Thyroid gland (tissue), 4 donors: ENCODE measurements at regions not wholly inside any gene's neighbourhood (a gene's known extent, or its start where the extent isn't known, plus 50 kb on each side); places are given as distances from the start of the nearest gene placed in this dataset.

Experiments used
- DNase-seq, 2 donors: peaks; one replicate each; pipeline ENCODE4 v3.0.0-alpha.2; 2019
- H3K27ac ChIP-seq, 3 donors: fragments of 200-600 bp; sonication (generic); 1 replicate in 2 of 3; 2 replicates in 1 of 3; pipeline ENCODE4 v1.5.1; 2016 to 2019; ENCODE audit warnings: mild to moderate bottlenecking in 1 of 3, moderate library complexity in 1 of 3
- H3K27me3 ChIP-seq: fragments of 200-600 bp; sonication (generic); one replicate; pipeline ENCODE4 v1.5.1; 2019
- H3K36me3 ChIP-seq, 2 donors: fragments of 200-600 bp; sonication (generic); one replicate each; pipeline ENCODE4 v1.5.1; 2016 to 2019
- H3K4me1 ChIP-seq, 2 donors: fragments of 200-600 bp; sonication (generic); one replicate each; pipeline ENCODE4 v1.5.1; 2017 to 2019
- H3K4me3 ChIP-seq, 3 donors: fragments of 200-600 bp; sonication (generic); replicated peaks in 1 of 3; 1 replicate in 2 of 3; 2 replicates in 1 of 3; pipeline ENCODE4 v1.5.1; 2016; ENCODE audit warnings: mild to moderate bottlenecking in 1 of 3
- H3K9me3 ChIP-seq: fragments of 200-600 bp; sonication (generic); one replicate; pipeline ENCODE4 v1.5.1; 2017
- CTCF ChIP-seq, 6 experiments: fragments of 200-600 bp in 3 of 6; fragments of 450-650 bp in 3 of 6; sonication (generic) in 3 of 6; IDR thresholded peaks; one replicate each; pipeline ENCODE4 v1.5.1; 2016 to 2019; ENCODE audit warnings: antibody characterized with exemption in 6 of 6, mild to moderate bottlenecking in 2 of 6, inconsistent platforms in 1 of 6, moderate library complexity in 1 of 6
- POLR2A ChIP-seq, 2 donors: fragments of 450-650 bp; IDR thresholded peaks; one replicate each; pipeline ENCODE4 v1.6.1; 2017; ENCODE audit warnings: antibody characterized with exemption in 2 of 2, mild to moderate bottlenecking in 2 of 2, moderate library complexity in 1 of 2
- WGBS, 2 donors: methylation state at CpG; one replicate each; pipeline ENCODE4 v1.1.5; 2017; 5-methylcytosine and 5-hydroxymethylcytosine counted together
- intact Hi-C: fragments of 100-400 bp; cut with DNase I; formaldehyde crosslinking; loops from one replicate; pipeline ENCODE4 v1.15.1; 2023

DNA sequence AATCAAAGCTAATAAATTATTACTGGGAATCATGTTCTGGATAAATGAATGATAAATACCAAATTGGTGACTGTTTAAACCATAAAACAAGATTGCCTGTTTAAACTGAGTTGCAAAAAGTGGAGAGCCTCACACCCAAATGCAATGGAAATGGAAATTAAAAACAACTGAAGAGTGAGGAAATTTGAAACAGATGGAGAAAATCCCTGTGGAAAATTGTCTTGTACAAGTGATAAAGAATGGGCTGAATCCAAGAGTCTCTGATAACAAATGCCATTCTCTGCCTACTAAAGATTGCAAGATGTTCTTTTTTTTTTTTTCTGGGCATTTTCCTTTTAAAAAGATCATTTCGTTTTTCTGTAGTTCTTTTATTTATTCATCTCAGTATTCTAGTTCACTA is 426.3 kb downstream of the NLGN4X start:
- Histone ChIP-seq H3K4me1 (no peaks in the 10 kb centered on the region), H3K27ac (no peak overlapping the region), H3K36me3 (no peaks in the 10 kb centered on the region), H3K4me3 (no peak overlapping the region), H3K9me3 (no peaks in the 10 kb centered on the region), H3K27me3 (no peaks in the 10 kb centered on the region)
- no peak for DNase-seq
- TF ChIP-seq CTCF (IDR thresholded peaks at IDR 0.05) (no peak), POLR2A (IDR thresholded peaks at IDR 0.05) (no peak)
- WGBS, 2 donors = 43 to 62% methylated on average over 1 of the region's 1 CpG
- intact Hi-C loops = no loop called here

- Histone ChIP-seq H3K4me3 (no peak overlapping the region), H3K36me3 (no peaks in the 10 kb centered on the region), H3K4me1 (no peaks in the 10 kb centered on the region), H3K27me3 (no peaks in the 10 kb centered on the region), H3K9me3 (no peaks in the 10 kb centered on the region), H3K27ac (no peak overlapping the region)
- 88 to 96% methylated on average over 4 of the region's 4 CpGs for WGBS, 2 donors
- no peak for DNase-seq
- no peak for TF ChIP-seq CTCF (IDR thresholded peaks at IDR 0.05)
- intact Hi-C loops = no loop called here
These were observed 436.9 kb downstream of the NLGN4X start for GRCh38 chrX:5791721-5792120.

DNA sequence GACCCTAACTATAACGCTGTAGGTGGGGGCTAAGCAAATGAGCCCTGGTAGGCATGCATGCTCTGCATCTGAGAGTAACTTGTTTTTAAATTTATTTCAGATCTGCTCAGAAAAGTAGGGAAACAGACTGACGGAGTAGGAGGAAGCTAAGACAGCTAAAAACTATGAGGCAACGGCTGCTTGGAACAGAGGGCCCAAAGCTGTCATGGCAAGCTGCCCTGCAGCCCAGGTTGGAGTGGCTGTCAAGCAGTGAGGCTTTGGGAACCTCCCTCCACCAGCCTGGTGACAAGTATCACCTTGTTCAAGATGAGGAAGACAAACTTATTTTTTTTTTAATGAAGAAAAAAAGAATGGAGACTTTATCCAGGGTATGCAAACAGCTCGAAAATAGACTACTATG is 439.8 kb downstream of the NLGN4X start:
- TF ChIP-seq POLR2A (IDR thresholded peaks at IDR 0.05) (no peak), CTCF (IDR thresholded peaks at IDR 0.05) (no peak)
- 51 to 56% methylated on average over 4 of the region's 4 CpGs for WGBS, 2 donors
- Histone ChIP-seq H3K4me3 (no peak overlapping the region), H3K9me3 (no peaks in the 10 kb centered on the region), H3K36me3 (no peaks in the 10 kb centered on the region), H3K4me1 (no peaks in the 10 kb centered on the region), H3K27ac (no peak overlapping the region), H3K27me3 (no peaks in the 10 kb centered on the region)
- intact Hi-C loops = no loop called here
- no peak for DNase-seq

- no peaks in the 10 kb centered on the region for H3K4me1 ChIP-seq
- H3K27ac ChIP-seq = no peak overlapping the region
- TF ChIP-seq CTCF (IDR thresholded peaks at IDR 0.05) (no peak), POLR2A (IDR thresholded peaks at IDR 0.05) (no peak)
- intact Hi-C loops = no loop called here
- H3K9me3 ChIP-seq = no peaks in the 10 kb centered on the region
- no peak for DNase-seq
- no peaks in the 10 kb centered on the region for H3K36me3 ChIP-seq
- WGBS, 2 donors = 36 to 80% methylated on average over 2 of the region's 2 CpGs
- no peaks in the 10 kb centered on the region for H3K27me3 ChIP-seq
- H3K4me3 ChIP-seq = no peak overlapping the region
These were observed 447.8 kb downstream of the NLGN4X start for GRCh38 chrX:5780821-5781220.

GRCh38 chrX:5775846-5776430 is 452.7 kb downstream of the NLGN4X start:
- H3K27ac ChIP-seq = no peak overlapping the region
- TF ChIP-seq POLR2A (IDR thresholded peaks at IDR 0.05) (no peak), CTCF (IDR thresholded peaks at IDR 0.05) (no peak)
- intact Hi-C loops = no loop called here
- no peaks in the 10 kb centered on the region for H3K36me3 ChIP-seq
- no peak for DNase-seq
- no peaks in the 10 kb centered on the region for H3K27me3 ChIP-seq
- no peaks in the 10 kb centered on the region for H3K9me3 ChIP-seq
- no peaks in the 10 kb centered on the region for H3K4me1 ChIP-seq
- H3K4me3 ChIP-seq = no peak overlapping the region
- 48 to 79% methylated on average over 5 of the region's 5 CpGs for WGBS, 2 donors
